ENCODE measurements at regions not wholly inside any gene's neighbourhood (a gene's known extent, or its start where the extent isn't known, plus 50 kb on each side); places are given as distances from the start of the nearest gene placed in this dataset.

DNA sequence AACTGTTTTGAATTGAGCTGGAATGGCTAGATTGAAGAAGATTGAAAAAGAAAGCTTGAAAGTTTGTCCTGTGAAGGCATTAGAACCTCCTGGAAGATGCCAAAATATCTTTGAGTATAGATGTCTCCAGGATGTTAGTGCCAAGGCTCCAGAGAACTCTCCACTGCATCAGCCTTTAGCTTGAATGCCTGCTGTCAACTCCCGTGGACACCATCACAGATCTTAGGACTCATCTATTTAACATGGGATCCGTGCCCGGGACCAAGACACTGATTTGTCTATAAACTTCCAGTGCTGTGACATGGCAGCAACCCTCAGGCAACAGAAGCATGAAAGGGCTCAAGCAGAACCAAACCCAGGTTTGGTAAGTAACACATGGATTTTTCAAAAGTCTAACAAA lies 670.9 kb upstream of the ST8SIA4 start:
- Mint-ChIP-seq H3K9me3 (no peaks in the 10 kb centered on the region), H3K27ac (no peak overlapping the region), H3K36me3 (ENCODE audit: low read depth) (no peaks in the 10 kb centered on the region), H3K4me1 (no peaks in the 10 kb centered on the region), H3K4me3 (no peak overlapping the region), H3K27me3 (ENCODE audit: insufficient read depth, low read depth, poor library complexity) (no peaks in the 10 kb centered on the region)
- H3K4me3 ChIP-seq, result no peak overlapping the region
- no peak overlapping the region for H3K4me2 ChIP-seq
- no peak overlapping the region for H3K27ac ChIP-seq (ENCODE audit: low read depth)
- no peaks in the 10 kb centered on the region for H3K27me3 ChIP-seq (ENCODE audit: insufficient read depth)
- DNase-seq (ENCODE audit: low spot score) (no peak), ATAC-seq (no peak)
- TF ChIP-seq, protein P1, sequence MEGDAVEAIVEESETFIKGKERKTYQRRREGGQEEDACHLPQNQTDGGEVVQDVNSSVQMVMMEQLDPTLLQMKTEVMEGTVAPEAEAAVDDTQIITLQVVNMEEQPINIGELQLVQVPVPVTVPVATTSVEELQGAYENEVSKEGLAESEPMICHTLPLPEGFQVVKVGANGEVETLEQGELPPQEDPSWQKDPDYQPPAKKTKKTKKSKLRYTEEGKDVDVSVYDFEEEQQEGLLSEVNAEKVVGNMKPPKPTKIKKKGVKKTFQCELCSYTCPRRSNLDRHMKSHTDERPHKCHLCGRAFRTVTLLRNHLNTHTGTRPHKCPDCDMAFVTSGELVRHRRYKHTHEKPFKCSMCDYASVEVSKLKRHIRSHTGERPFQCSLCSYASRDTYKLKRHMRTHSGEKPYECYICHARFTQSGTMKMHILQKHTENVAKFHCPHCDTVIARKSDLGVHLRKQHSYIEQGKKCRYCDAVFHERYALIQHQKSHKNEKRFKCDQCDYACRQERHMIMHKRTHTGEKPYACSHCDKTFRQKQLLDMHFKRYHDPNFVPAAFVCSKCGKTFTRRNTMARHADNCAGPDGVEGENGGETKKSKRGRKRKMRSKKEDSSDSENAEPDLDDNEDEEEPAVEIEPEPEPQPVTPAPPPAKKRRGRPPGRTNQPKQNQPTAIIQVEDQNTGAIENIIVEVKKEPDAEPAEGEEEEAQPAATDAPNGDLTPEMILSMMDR (conservative IDR thresholded peaks at IDR 0.05; ENCODE audit: low read depth in 2 of 2), result no peak
- TF ChIP-seq STAT1 (IDR thresholded peaks at IDR 0.05; ENCODE audit: unreplicated experiment) (no peak), CREB1 (CRISPR knock-in tag; IDR thresholded peaks at IDR 0.05; ENCODE audit: low read depth) (no peak), JUNB (IDR thresholded peaks at IDR 0.05; ENCODE audit: unreplicated experiment) (no peak), EZH2phosphoT487 (IDR thresholded peaks at IDR 0.05; ENCODE audit: unreplicated experiment) (no peak), NANOG (IDR thresholded peaks at IDR 0.05; ENCODE audit: borderline replicate concordance) (no peak), ZNF114 (CRISPR knock-in tag; IDR thresholded peaks at IDR 0.05) (no peak), POLR2AphosphoS5 (IDR thresholded peaks at IDR 0.05; ENCODE audit: low read depth) (no peak), ZNF331 (CRISPR knock-in tag; IDR thresholded peaks at IDR 0.05; ENCODE audit: low read depth) (no peak), EZH2 (IDR thresholded peaks at IDR 0.05; ENCODE audit: low read depth, unreplicated experiment) (no peak)
- TF ChIP-seq, protein P2, sequence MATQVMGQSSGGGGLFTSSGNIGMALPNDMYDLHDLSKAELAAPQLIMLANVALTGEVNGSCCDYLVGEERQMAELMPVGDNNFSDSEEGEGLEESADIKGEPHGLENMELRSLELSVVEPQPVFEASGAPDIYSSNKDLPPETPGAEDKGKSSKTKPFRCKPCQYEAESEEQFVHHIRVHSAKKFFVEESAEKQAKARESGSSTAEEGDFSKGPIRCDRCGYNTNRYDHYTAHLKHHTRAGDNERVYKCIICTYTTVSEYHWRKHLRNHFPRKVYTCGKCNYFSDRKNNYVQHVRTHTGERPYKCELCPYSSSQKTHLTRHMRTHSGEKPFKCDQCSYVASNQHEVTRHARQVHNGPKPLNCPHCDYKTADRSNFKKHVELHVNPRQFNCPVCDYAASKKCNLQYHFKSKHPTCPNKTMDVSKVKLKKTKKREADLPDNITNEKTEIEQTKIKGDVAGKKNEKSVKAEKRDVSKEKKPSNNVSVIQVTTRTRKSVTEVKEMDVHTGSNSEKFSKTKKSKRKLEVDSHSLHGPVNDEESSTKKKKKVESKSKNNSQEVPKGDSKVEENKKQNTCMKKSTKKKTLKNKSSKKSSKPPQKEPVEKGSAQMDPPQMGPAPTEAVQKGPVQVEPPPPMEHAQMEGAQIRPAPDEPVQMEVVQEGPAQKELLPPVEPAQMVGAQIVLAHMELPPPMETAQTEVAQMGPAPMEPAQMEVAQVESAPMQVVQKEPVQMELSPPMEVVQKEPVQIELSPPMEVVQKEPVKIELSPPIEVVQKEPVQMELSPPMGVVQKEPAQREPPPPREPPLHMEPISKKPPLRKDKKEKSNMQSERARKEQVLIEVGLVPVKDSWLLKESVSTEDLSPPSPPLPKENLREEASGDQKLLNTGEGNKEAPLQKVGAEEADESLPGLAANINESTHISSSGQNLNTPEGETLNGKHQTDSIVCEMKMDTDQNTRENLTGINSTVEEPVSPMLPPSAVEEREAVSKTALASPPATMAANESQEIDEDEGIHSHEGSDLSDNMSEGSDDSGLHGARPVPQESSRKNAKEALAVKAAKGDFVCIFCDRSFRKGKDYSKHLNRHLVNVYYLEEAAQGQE (IDR thresholded peaks at IDR 0.05; ENCODE audit: unreplicated experiment), result no peak
- TF ChIP-seq, protein P3, sequence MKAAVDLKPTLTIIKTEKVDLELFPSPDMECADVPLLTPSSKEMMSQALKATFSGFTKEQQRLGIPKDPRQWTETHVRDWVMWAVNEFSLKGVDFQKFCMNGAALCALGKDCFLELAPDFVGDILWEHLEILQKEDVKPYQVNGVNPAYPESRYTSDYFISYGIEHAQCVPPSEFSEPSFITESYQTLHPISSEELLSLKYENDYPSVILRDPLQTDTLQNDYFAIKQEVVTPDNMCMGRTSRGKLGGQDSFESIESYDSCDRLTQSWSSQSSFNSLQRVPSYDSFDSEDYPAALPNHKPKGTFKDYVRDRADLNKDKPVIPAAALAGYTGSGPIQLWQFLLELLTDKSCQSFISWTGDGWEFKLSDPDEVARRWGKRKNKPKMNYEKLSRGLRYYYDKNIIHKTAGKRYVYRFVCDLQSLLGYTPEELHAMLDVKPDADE (IDR thresholded peaks at IDR 0.05), result no peak
- TF ChIP-seq, protein P4, sequence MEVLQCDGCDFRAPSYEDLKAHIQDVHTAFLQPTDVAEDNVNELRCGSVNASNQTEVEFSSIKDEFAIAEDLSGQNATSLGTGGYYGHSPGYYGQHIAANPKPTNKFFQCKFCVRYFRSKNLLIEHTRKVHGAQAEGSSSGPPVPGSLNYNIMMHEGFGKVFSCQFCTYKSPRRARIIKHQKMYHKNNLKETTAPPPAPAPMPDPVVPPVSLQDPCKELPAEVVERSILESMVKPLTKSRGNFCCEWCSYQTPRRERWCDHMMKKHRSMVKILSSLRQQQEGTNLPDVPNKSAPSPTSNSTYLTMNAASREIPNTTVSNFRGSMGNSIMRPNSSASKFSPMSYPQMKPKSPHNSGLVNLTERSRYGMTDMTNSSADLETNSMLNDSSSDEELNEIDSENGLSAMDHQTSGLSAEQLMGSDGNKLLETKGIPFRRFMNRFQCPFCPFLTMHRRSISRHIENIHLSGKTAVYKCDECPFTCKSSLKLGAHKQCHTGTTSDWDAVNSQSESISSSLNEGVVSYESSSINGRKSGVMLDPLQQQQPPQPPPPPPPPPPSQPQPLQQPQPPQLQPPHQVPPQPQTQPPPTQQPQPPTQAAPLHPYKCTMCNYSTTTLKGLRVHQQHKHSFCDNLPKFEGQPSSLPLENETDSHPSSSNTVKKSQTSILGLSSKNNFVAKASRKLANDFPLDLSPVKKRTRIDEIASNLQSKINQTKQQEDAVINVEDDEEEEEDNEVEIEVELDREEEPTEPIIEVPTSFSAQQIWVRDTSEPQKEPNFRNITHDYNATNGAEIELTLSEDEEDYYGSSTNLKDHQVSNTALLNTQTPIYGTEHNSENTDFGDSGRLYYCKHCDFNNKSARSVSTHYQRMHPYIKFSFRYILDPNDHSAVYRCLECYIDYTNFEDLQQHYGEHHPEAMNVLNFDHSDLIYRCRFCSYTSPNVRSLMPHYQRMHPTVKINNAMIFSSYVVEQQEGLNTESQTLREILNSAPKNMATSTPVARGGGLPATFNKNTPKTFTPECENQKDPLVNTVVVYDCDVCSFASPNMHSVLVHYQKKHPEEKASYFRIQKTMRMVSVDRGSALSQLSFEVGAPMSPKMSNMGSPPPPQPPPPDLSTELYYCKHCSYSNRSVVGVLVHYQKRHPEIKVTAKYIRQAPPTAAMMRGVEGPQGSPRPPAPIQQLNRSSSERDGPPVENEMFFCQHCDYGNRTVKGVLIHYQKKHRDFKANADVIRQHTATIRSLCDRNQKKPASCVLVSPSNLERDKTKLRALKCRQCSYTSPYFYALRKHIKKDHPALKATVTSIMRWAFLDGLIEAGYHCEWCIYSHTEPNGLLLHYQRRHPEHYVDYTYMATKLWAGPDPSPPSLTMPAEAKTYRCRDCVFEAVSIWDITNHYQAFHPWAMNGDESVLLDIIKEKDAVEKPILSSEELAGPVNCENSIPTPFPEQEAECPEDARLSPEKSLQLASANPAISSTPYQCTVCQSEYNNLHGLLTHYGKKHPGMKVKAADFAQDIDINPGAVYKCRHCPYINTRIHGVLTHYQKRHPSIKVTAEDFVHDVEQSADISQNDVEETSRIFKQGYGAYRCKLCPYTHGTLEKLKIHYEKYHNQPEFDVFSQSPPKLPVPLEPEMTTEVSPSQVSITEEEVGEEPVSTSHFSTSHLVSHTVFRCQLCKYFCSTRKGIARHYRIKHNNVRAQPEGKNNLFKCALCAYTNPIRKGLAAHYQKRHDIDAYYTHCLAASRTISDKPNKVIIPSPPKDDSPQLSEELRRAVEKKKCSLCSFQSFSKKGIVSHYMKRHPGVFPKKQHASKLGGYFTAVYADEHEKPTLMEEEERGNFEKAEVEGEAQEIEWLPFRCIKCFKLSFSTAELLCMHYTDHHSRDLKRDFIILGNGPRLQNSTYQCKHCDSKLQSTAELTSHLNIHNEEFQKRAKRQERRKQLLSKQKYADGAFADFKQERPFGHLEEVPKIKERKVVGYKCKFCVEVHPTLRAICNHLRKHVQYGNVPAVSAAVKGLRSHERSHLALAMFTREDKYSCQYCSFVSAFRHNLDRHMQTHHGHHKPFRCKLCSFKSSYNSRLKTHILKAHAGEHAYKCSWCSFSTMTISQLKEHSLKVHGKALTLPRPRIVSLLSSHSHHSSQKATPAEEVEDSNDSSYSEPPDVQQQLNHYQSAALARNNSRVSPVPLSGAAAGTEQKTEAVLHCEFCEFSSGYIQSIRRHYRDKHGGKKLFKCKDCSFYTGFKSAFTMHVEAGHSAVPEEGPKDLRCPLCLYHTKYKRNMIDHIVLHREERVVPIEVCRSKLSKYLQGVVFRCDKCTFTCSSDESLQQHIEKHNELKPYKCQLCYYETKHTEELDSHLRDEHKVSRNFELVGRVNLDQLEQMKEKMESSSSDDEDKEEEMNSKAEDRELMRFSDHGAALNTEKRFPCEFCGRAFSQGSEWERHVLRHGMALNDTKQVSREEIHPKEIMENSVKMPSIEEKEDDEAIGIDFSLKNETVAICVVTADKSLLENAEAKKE (CRISPR knock-in tag; IDR thresholded peaks at IDR 0.05), result no peak
- no peak overlapping the region for H2AFZ ChIP-seq
- no peaks in the 10 kb centered on the region for H4K20me1 ChIP-seq (replicated peaks; ENCODE audit: insufficient read depth)
- H3K4me1 ChIP-seq (ENCODE audit: insufficient read depth), result no peaks in the 10 kb centered on the region
- H3K79me2 ChIP-seq (replicated peaks; ENCODE audit: insufficient read depth), result no peaks in the 10 kb centered on the region
- H3F3A ChIP-seq (replicated peaks; ENCODE audit: low read depth), result no peaks in the 10 kb centered on the region
- no peaks in the 10 kb centered on the region for H3K36me3 ChIP-seq (ENCODE audit: insufficient read depth)
- no peaks in the 10 kb centered on the region for H3K9me2 ChIP-seq (ENCODE audit: insufficient read depth)
